LNCaP clone FGC (cell line): ENCODE measurements at regions not wholly inside any gene's neighbourhood (a gene's known extent, or its start where the extent isn't known, plus 50 kb on each side); places are given as distances from the start of the nearest gene placed in this dataset.

ENCODE experiments used
- DNase-seq: peaks from one replicate; pipeline ENCODE4 v3.0.0-alpha.2; 2011; ENCODE audit warnings: low read depth
- H3K4me3 ChIP-seq: 2 replicates; pipeline ENCODE4 v1.5.1; 2011; ENCODE audit warnings: mild to moderate bottlenecking, low read depth, low read length, control low read depth
- CTCF ChIP-seq: IDR thresholded peaks from 2 replicates; pipeline ENCODE4 v1.5.1; 2012; ENCODE audit warnings: mild to moderate bottlenecking; ENCODE audit not compliant: control insufficient read depth, insufficient read depth; ENCODE audit errors: extremely low read depth

GRCh38 chr19:28949027-28949426, 263.9 kb downstream of the UQCRFS1 start:
- no peak for TF ChIP-seq CTCF
- H3K4me3 ChIP-seq, result no peak overlapping the region
- DNase-seq, result no peak

GRCh38 chr19:28948566-28948965, 264.4 kb downstream of the UQCRFS1 start:
- DNase-seq, result no peak
- TF ChIP-seq CTCF, result no peak
- no peak overlapping the region for H3K4me3 ChIP-seq

GRCh38 chr19:28948026-28948425, 264.9 kb downstream of the UQCRFS1 start:
- DNase-seq, result no peak
- no peak overlapping the region for H3K4me3 ChIP-seq
- TF ChIP-seq CTCF, result no peak

GRCh38 chr19:28943651-28944050, 269.3 kb downstream of the UQCRFS1 start:
- DNase-seq, result no peak
- no peak overlapping the region for H3K4me3 ChIP-seq
- no peak for TF ChIP-seq CTCF

GRCh38 chr19:28941833-28942232, 271.1 kb downstream of the UQCRFS1 start:
- no peak overlapping the region for H3K4me3 ChIP-seq
- no peak for DNase-seq
- no peak for TF ChIP-seq CTCF

- H3K4me3 ChIP-seq, result no peak overlapping the region
- no peak for TF ChIP-seq CTCF
- no peak for DNase-seq
These were observed 272.0 kb downstream of the UQCRFS1 start for GRCh38 chr19:28940751-28941500.

- H3K4me3 ChIP-seq, result no peak overlapping the region
- DNase-seq, result no peak
- TF ChIP-seq CTCF, result no peak
These were observed 273.7 kb downstream of the UQCRFS1 start for GRCh38 chr19:28939236-28939635.
